B cell (primary cell): ENCODE measurements at regions not wholly inside any gene's neighbourhood (a gene's known extent, or its start where the extent isn't known, plus 50 kb on each side); places are given as distances from the start of the nearest gene placed in this dataset.

ENCODE experiments used
- ATAC-seq: fragments of 200-7000 bp; cut with Tn5 transposase; one replicate; pipeline ENCODE4 v1.10.0; 2021; ENCODE audit warnings: low read depth, mild to moderate bottlenecking, moderate number of reproducible peaks, moderate library complexity
- CTCF ChIA-PET: fragments of 350-600 bp; sonication (Branson Sonifier 250); formaldehyde crosslinking; loops from one replicate; lab custom pipeline; 2021; ENCODE audit warnings: antibody characterized with exemption, inconsistent platforms; lab: Charles Lee
- POLR2A ChIA-PET: fragments of 350-600 bp; sonication (Branson Sonifier 250); formaldehyde crosslinking; loops from one replicate; lab custom pipeline; 2021; ENCODE audit warnings: antibody characterized with exemption; lab: Charles Lee
- DNase-seq: peaks from one replicate; pipeline ENCODE4 v3.0.0; 2013
- H2AFZ ChIP-seq: 2 replicates; pipeline ENCODE4 v1.6.1; 2012; ENCODE audit warnings: mild to moderate bottlenecking, low read depth, low read length; ENCODE audit not compliant: insufficient read depth, poor library complexity, severe bottlenecking
- H3K27ac ChIP-seq, 2 donors: 1 replicate in 1 of 2; 2 replicates in 1 of 2; pipeline ENCODE4 v1.5.1; 2012 to 2013; ENCODE audit warnings: low read length in 2 of 2, mild to moderate bottlenecking in 2 of 2, moderate library complexity in 1 of 2
- H3K27me3 ChIP-seq, 4 experiments: fragments of 200-600 bp in 1 of 4; sonication (generic) in 1 of 4; replicated peaks in 1 of 4; 1 replicate in 2 of 4; 2 replicates in 2 of 4; pipeline versions ENCODE4 v1.6.1 to v1.7.0; 2013 to 2016; ENCODE audit warnings: low read length in 3 of 4, mild to moderate bottlenecking in 2 of 4, mixed read lengths in 1 of 4, moderate library complexity in 1 of 4; ENCODE audit not compliant: insufficient read depth in 4 of 4, control insufficient read depth in 3 of 4; ENCODE audit errors: control extremely low read depth in 1 of 4
- H3K36me3 ChIP-seq, 2 experiments: replicated peaks in 1 of 2; 1 replicate in 1 of 2; 2 replicates in 1 of 2; pipeline versions ENCODE4 v1.6.1 to v1.7.1; 2013; ENCODE audit warnings: low read length in 1 of 2; ENCODE audit not compliant: insufficient read depth in 2 of 2, control insufficient read depth in 1 of 2; ENCODE audit errors: control extremely low read depth in 1 of 2, extremely low read depth in 1 of 2
- H3K4me1 ChIP-seq, 2 donors: fragments of 200-600 bp in 1 of 2; sonication (generic) in 1 of 2; 1 replicate in 1 of 2; 2 replicates in 1 of 2; pipeline versions ENCODE4 v1.5.1 to v1.6.1; 2013 to 2017; ENCODE audit warnings: low read length in 2 of 2; ENCODE audit not compliant: control insufficient read depth in 2 of 2, insufficient read depth in 2 of 2
- H3K4me2 ChIP-seq: replicated peaks from 2 replicates; pipeline ENCODE3; 2012; ENCODE audit warnings: mild to moderate bottlenecking, low read depth, low read length; ENCODE audit not compliant: poor library complexity, severe bottlenecking
- H3K4me3 ChIP-seq, 5 experiments: fragments of 200-600 bp in 1 of 5; sonication (generic) in 1 of 5; 1 replicate in 3 of 5; 2 replicates in 2 of 5; pipeline versions ENCODE4 v1.5.1 to v1.7.0; 2011 to 2016; ENCODE audit warnings: low read length in 4 of 5, mild to moderate bottlenecking in 4 of 5, low read depth in 2 of 5, control low read depth in 1 of 5, moderate library complexity in 1 of 5; ENCODE audit not compliant: insufficient read depth in 1 of 5; ENCODE audit errors: control extremely low read depth in 1 of 5, extremely low read depth in 1 of 5
- H3K79me2 ChIP-seq: fragments of 200-600 bp; sonication (generic); one replicate; pipeline ENCODE4 v1.6.0; 2016; ENCODE audit warnings: low read length; ENCODE audit not compliant: control insufficient read depth, insufficient read depth
- H3K9ac ChIP-seq: fragments of 200-600 bp; sonication (generic); 2 replicates; pipeline ENCODE4 v1.6.1; 2017; ENCODE audit warnings: mild to moderate bottlenecking, low read length, moderate library complexity
- H3K9me3 ChIP-seq, 3 donors: one replicate each; pipeline versions ENCODE4 v1.6.1 to v1.7.1; 2013; ENCODE audit warnings: low read length in 2 of 3; ENCODE audit not compliant: control insufficient read depth in 2 of 3, insufficient read depth in 1 of 3; ENCODE audit errors: control extremely low read depth in 1 of 3
- H4K20me1 ChIP-seq: 2 replicates; pipeline ENCODE4 v1.6.0; 2012; ENCODE audit warnings: mild to moderate bottlenecking, low read length; ENCODE audit not compliant: insufficient read depth, control insufficient read depth, poor library complexity, severe bottlenecking
- H3K27ac Mint-ChIP-seq: one replicate; pipeline ENCODE4 v1.8.0; 2021; ENCODE audit warnings: mixed read lengths
- H3K27me3 Mint-ChIP-seq: one replicate; pipeline ENCODE4 v1.8.0; 2021; ENCODE audit warnings: mixed read lengths
- H3K4me1 Mint-ChIP-seq: one replicate; pipeline ENCODE4 v1.8.0; 2021; ENCODE audit warnings: mixed read lengths
- H3K4me3 Mint-ChIP-seq: one replicate; pipeline ENCODE4 v1.8.0; 2021; ENCODE audit warnings: mixed read lengths
- H3K9me3 Mint-ChIP-seq: one replicate; pipeline ENCODE4 v1.8.0; 2022; ENCODE audit warnings: mixed read lengths; ENCODE audit not compliant: insufficient read depth
- CTCF ChIP-seq: fragments of 200-600 bp; IDR thresholded peaks from one replicate; pipeline ENCODE4 v1.8.0; 2022; ENCODE audit warnings: antibody characterized with exemption, mild to moderate bottlenecking
- EZH2 ChIP-seq: IDR thresholded peaks from 2 replicates; pipeline ENCODE4 v1.6.1; 2012; ENCODE audit warnings: borderline replicate concordance, low read depth, mild to moderate bottlenecking, moderate library complexity, low read length; ENCODE audit not compliant: insufficient read depth, poor library complexity, severe bottlenecking
- WGBS: methylation state at CpG from one replicate; pipeline ENCODE4 v1.1.5; 2013; ENCODE audit warnings: missing lambda C conversion rate; ENCODE audit not compliant: insufficient coverage; 5-methylcytosine and 5-hydroxymethylcytosine counted together
- intact Hi-C: fragments of 100-400 bp; cut with micrococcal nuclease; formaldehyde crosslinking; loops from one replicate; pipeline ENCODE4 v1.10.0; 2022

DNA sequence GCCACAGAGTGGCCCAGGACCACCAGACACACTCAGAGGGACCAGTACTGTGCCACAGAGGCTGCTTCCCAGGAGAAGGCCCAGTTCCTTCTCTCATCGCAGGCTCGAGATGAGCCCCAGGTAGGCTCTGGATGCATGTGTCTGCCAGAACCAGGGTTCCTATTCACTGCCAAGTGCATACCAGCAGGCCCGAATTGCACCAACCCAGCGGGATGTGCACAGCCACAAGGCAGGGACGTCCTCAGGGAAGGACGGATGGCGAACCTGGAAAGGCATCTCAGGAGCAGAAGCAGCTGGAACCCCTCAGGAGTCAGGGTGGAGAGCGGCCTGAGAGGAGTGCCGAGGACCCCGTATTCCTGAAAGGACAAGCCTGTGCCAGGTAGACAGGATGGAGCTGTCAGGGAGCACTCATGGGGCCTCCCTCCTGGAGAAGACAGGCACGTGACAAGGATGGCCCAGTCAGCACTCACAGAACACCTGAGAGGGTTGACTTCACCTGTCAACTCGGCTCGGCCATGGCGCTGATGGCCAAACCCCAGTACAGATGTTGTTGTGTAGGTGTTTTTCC lies 73.7 kb downstream of the PTGR3 start:
- no peak overlapping the region for H3K9ac ChIP-seq
- no peak overlapping the region for H3K4me3 Mint-ChIP-seq
- H4K20me1 ChIP-seq: no peaks in the 10 kb centered on the region
- H3K4me3 ChIP-seq: no peak overlapping the region
- WGBS: 97% methylated on average over 14 of the region's 14 CpGs
- no peaks in the 10 kb centered on the region for H3K27me3 ChIP-seq
- intact Hi-C loops: no loop called here
- H3K9me3 ChIP-seq: peaks cover 0 to 4% (median 0%) of the 10 kb centered on the region in 3 donors
- ChIA-PET POLR2A (no interaction called here), CTCF (no interaction called here)
- H2AFZ ChIP-seq: no peak overlapping the region
- no peaks in the 10 kb centered on the region for H3K79me2 ChIP-seq
- ATAC-seq: no peak
- no peaks in the 10 kb centered on the region for H3K4me1 Mint-ChIP-seq
- H3K36me3 ChIP-seq: no peaks in the 10 kb centered on the region
- H3K4me2 ChIP-seq: no peak overlapping the region
- DNase-seq: no peak
- no peaks in the 10 kb centered on the region for H3K4me1 ChIP-seq
- TF ChIP-seq EZH2 (no peak), CTCF (no peak)
- H3K9me3 Mint-ChIP-seq: no peaks in the 10 kb centered on the region
- H3K27ac ChIP-seq: no peak overlapping the region
- H3K27ac Mint-ChIP-seq: no peak overlapping the region
- peaks cover 7% of the 10 kb centered on the region for H3K27me3 Mint-ChIP-seq

GRCh38 chr18:75134611-75134975 lies 74.3 kb downstream of the PTGR3 start:
- Histone ChIP-seq H3K9me3 (peaks cover 0 to 5% (median 0%) of the 10 kb centered on the region in 3 donors), H3K36me3 (no peaks in the 10 kb centered on the region), H3K4me1 (no peaks in the 10 kb centered on the region), H3K27me3 (no peaks in the 10 kb centered on the region), H3K79me2 (no peaks in the 10 kb centered on the region), H2AFZ (no peak overlapping the region), H3K9ac (no peak overlapping the region), H3K4me2 (no peak overlapping the region), H4K20me1 (no peaks in the 10 kb centered on the region), H3K4me3 (no peak overlapping the region), H3K27ac (no peak overlapping the region)
- ATAC-seq (no peak), DNase-seq (no peak)
- TF ChIP-seq CTCF (no peak), EZH2 (no peak)
- 96% methylated on average over 9 of the region's 11 CpGs for WGBS
- ChIA-PET POLR2A (no interaction called here), CTCF (no interaction called here)
- H3K4me3 Mint-ChIP-seq: no peak overlapping the region
- H3K4me1 Mint-ChIP-seq: no peaks in the 10 kb centered on the region
- H3K27ac Mint-ChIP-seq: no peak overlapping the region
- no peaks in the 10 kb centered on the region for H3K9me3 Mint-ChIP-seq
- intact Hi-C loops: no loop called here
- H3K27me3 Mint-ChIP-seq: peaks cover 7% of the 10 kb centered on the region
